ENCODE measurements at regions not wholly inside any gene's neighbourhood (a gene's known extent, or its start where the extent isn't known, plus 50 kb on each side); places are given as distances from the start of the nearest gene placed in this dataset.

DNA sequence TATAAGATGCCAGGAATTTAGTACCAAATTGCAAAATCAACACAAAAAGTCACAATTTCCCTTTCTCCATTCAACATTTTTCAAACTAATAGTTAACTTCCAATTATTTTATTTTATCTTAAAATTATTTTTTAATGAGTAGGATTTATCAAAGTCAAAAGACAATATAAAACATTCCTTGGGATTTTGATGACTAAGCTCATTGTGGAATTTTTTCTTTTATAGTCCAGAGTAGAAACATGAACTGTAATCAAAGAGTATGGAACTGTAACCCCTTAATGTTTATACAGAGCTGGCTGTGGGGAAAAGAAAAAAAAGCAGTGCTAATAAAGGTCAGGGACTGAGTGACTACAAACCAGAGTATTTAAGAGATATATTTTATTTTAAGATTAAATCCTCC, 368.6 kb upstream of the CPXCR1 start:
- Mint-ChIP-seq H3K27me3 (ENCODE audit: low read depth) (no peaks in the 10 kb centered on the region), H3K36me3 (ENCODE audit: low read depth) (no peaks in the 10 kb centered on the region), H3K27ac (no peak overlapping the region), H3K9me3 (no peaks in the 10 kb centered on the region), H3K4me3 (no peak overlapping the region), H3K4me1 (ENCODE audit: low read depth) (no peaks in the 10 kb centered on the region)
- DNase-seq (ENCODE audit: low spot score): no peak

GRCh38 chrX:88397551-88397950, 349.5 kb upstream of the CPXCR1 start:
- H3K36me3 Mint-ChIP-seq (ENCODE audit: low read depth): no peaks in the 10 kb centered on the region
- H3K27me3 Mint-ChIP-seq (ENCODE audit: low read depth): no peaks in the 10 kb centered on the region
- no peak overlapping the region for H3K4me3 Mint-ChIP-seq
- H3K4me1 Mint-ChIP-seq (ENCODE audit: low read depth): no peaks in the 10 kb centered on the region
- peaks cover 4% of the 10 kb centered on the region for H3K9me3 Mint-ChIP-seq
- no peak overlapping the region for H3K27ac Mint-ChIP-seq
- no peak for DNase-seq (ENCODE audit: low spot score)

GRCh38 chrX:88416002-88416401, 331.0 kb upstream of the CPXCR1 start:
- Mint-ChIP-seq H3K36me3 (ENCODE audit: low read depth) (no peaks in the 10 kb centered on the region), H3K4me3 (no peak overlapping the region), H3K9me3 (no peaks in the 10 kb centered on the region), H3K27ac (no peak overlapping the region), H3K4me1 (ENCODE audit: low read depth) (no peaks in the 10 kb centered on the region), H3K27me3 (ENCODE audit: low read depth) (no peaks in the 10 kb centered on the region)
- DNase-seq (ENCODE audit: low spot score): no peak

GRCh38 chrX:88416965-88417364, 330.1 kb upstream of the CPXCR1 start:
- Mint-ChIP-seq H3K9me3 (peaks cover 2% of the 10 kb centered on the region), H3K27ac (no peak overlapping the region), H3K36me3 (ENCODE audit: low read depth) (no peaks in the 10 kb centered on the region), H3K4me1 (ENCODE audit: low read depth) (no peaks in the 10 kb centered on the region), H3K27me3 (ENCODE audit: low read depth) (no peaks in the 10 kb centered on the region), H3K4me3 (no peak overlapping the region)
- no peak for DNase-seq (ENCODE audit: low spot score)

DNA sequence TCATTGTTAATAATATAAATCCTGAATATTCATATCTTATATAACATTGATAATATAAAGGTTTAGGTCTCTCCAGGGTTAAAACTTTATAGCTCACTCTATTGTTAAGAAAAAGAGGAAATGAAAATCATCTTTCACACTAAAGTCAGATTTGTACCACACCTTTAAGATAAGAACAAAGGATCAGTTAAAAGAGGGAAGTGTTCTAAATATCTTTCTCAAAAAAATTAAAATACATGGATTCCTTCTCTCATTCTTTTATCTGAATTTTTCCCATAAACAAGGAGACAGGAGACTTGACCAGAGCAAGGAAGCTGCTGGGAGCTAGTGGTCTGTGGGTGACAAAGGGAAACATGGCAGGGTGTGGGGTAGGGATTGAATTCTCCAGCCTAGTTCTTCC, 323.0 kb upstream of the CPXCR1 start:
- Mint-ChIP-seq H3K4me3 (no peak overlapping the region), H3K4me1 (ENCODE audit: low read depth) (no peaks in the 10 kb centered on the region), H3K27ac (no peak overlapping the region), H3K36me3 (ENCODE audit: low read depth) (no peaks in the 10 kb centered on the region), H3K9me3 (peaks cover 3% of the 10 kb centered on the region), H3K27me3 (ENCODE audit: low read depth) (no peaks in the 10 kb centered on the region)
- no peak for DNase-seq (ENCODE audit: low spot score)

- Mint-ChIP-seq H3K36me3 (ENCODE audit: low read depth) (no peaks in the 10 kb centered on the region), H3K4me1 (ENCODE audit: low read depth) (no peaks in the 10 kb centered on the region), H3K27me3 (ENCODE audit: low read depth) (no peaks in the 10 kb centered on the region), H3K27ac (no peak overlapping the region), H3K4me3 (no peak overlapping the region), H3K9me3 (peaks cover 3% of the 10 kb centered on the region)
- DNase-seq (ENCODE audit: low spot score): no peak
These were observed 322.5 kb upstream of the CPXCR1 start for GRCh38 chrX:88424541-88424940.

GRCh38 chrX:88425739-88426138, 321.3 kb upstream of the CPXCR1 start:
- Mint-ChIP-seq H3K4me1 (ENCODE audit: low read depth) (no peaks in the 10 kb centered on the region), H3K36me3 (ENCODE audit: low read depth) (no peaks in the 10 kb centered on the region), H3K9me3 (peaks cover 3% of the 10 kb centered on the region), H3K4me3 (no peak overlapping the region), H3K27ac (no peak overlapping the region), H3K27me3 (ENCODE audit: low read depth) (no peaks in the 10 kb centered on the region)
- DNase-seq (ENCODE audit: low spot score): no peak

DNA sequence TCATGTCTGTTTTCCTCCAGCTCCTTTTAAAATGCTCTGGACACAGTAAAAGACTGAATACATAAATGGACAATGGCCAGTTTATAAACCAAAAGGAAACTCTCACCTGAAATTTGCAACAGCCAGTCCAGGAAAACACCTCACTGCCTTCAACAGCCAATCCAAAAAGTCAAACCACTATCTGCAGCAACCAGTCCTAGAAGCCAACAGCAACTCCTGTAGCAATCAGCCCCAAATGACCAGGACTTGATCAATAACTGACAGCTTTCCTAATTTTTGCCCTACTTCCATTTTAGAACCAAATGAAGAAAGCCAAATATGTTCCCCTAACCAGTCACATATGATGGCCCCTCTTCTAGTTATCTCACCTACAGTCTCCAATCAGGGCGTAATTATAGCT, 309.5 kb upstream of the CPXCR1 start:
- Mint-ChIP-seq H3K9me3 (peaks cover 4% of the 10 kb centered on the region), H3K27me3 (ENCODE audit: low read depth) (no peaks in the 10 kb centered on the region), H3K4me3 (no peak overlapping the region), H3K27ac (no peak overlapping the region), H3K4me1 (ENCODE audit: low read depth) (no peaks in the 10 kb centered on the region), H3K36me3 (ENCODE audit: low read depth) (no peaks in the 10 kb centered on the region)
- DNase-seq (ENCODE audit: low spot score): no peak

DNA sequence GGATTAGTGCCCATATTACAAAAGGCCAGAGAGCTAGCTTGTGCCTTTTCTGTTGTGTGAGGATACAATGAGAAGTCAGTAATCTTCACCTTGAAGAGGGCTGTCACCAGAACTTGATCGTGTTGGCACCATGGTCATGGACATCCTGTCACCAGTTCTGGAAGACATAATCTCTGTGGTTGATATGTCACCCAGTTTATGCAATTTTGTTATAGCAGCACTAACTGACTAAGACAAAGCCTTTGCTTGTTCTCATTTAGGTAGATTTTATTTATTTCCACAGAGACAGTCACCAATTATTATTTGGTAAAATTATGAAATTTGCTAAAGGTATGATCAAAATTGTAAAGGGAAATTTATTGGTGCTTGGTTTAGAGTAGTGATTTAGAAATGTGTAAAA, 308.8 kb upstream of the CPXCR1 start:
- Mint-ChIP-seq H3K4me1 (ENCODE audit: low read depth) (no peaks in the 10 kb centered on the region), H3K27ac (no peak overlapping the region), H3K27me3 (ENCODE audit: low read depth) (no peaks in the 10 kb centered on the region), H3K4me3 (no peak overlapping the region), H3K9me3 (peaks cover 4% of the 10 kb centered on the region), H3K36me3 (ENCODE audit: low read depth) (no peaks in the 10 kb centered on the region)
- DNase-seq (ENCODE audit: low spot score): no peak

GRCh38 chrX:88439935-88440334, 307.1 kb upstream of the CPXCR1 start:
- Mint-ChIP-seq H3K4me3 (no peak overlapping the region), H3K4me1 (ENCODE audit: low read depth) (no peaks in the 10 kb centered on the region), H3K27me3 (ENCODE audit: low read depth) (no peaks in the 10 kb centered on the region), H3K27ac (no peak overlapping the region), H3K9me3 (peaks cover 4% of the 10 kb centered on the region), H3K36me3 (ENCODE audit: low read depth) (no peaks in the 10 kb centered on the region)
- no peak for DNase-seq (ENCODE audit: low spot score)
